Astrocyte (in vitro differentiated cells and primary cell): ENCODE measurements at regions not wholly inside any gene's neighbourhood (a gene's known extent, or its start where the extent isn't known, plus 50 kb on each side); places are given as distances from the start of the nearest gene placed in this dataset.

Experiments used
- DNase-seq: peaks from one replicate; pipeline ENCODE4 v3.0.0-alpha.2; 2010; ENCODE audit warnings: low read depth
- FAIRE-seq: peaks from 2 replicates; lab custom pipeline; 2011; peaks lifted over from hg19 to GRCh38; lab: Jason Lieb, UNC
- H2AFZ ChIP-seq: 2 replicates; pipeline ENCODE4 v1.6.0; 2012; ENCODE audit warnings: low read depth, low read length, inconsistent platforms
- H3K27ac ChIP-seq: 2 replicates; pipeline ENCODE4 v1.5.1; 2011; ENCODE audit warnings: low read depth, low read length, inconsistent platforms
- H3K27me3 ChIP-seq: 2 replicates; pipeline ENCODE4 v1.6.0; 2011; ENCODE audit warnings: low read length, inconsistent platforms; ENCODE audit not compliant: insufficient read depth
- H3K36me3 ChIP-seq: 2 replicates; pipeline ENCODE4 v1.5.1; 2011; ENCODE audit warnings: low read length, inconsistent platforms; ENCODE audit not compliant: insufficient read depth
- H3K4me1 ChIP-seq: 2 replicates; pipeline ENCODE4 v1.5.1; 2011; ENCODE audit warnings: low read length, inconsistent platforms; ENCODE audit not compliant: insufficient read depth
- H3K4me2 ChIP-seq: 2 replicates; pipeline ENCODE4 v1.6.0; 2012; ENCODE audit warnings: low read length, inconsistent platforms
- H3K4me3 ChIP-seq: 2 replicates; pipeline ENCODE4 v1.5.1; 2011; ENCODE audit warnings: low read depth, mild to moderate bottlenecking, low read length, inconsistent platforms; ENCODE audit not compliant: insufficient read depth
- H3K79me2 ChIP-seq: 2 replicates; pipeline ENCODE4 v1.6.0; 2012; ENCODE audit warnings: mild to moderate bottlenecking, low read length, inconsistent platforms; ENCODE audit not compliant: insufficient read depth
- H3K9ac ChIP-seq: 2 replicates; pipeline ENCODE4 v1.6.0; 2012; ENCODE audit warnings: mild to moderate bottlenecking, low read length, inconsistent platforms
- H3K9me3 ChIP-seq: 2 replicates; pipeline ENCODE4 v1.5.1; 2012; ENCODE audit warnings: low read depth, mild to moderate bottlenecking, low read length, inconsistent platforms; ENCODE audit not compliant: insufficient read depth
- H4K20me1 ChIP-seq: 2 replicates; pipeline ENCODE4 v1.6.0; 2012; ENCODE audit warnings: low read length, inconsistent platforms; ENCODE audit not compliant: insufficient read depth
- H3K27ac Mint-ChIP-seq: one replicate; pipeline ENCODE4 v1.8.0; 2021; ENCODE audit warnings: mild to moderate bottlenecking, mixed read lengths; ENCODE audit not compliant: unreplicated experiment
- H3K27me3 Mint-ChIP-seq: one replicate; pipeline ENCODE4 v1.8.0; 2021; ENCODE audit warnings: low read depth, mixed read lengths; ENCODE audit not compliant: unreplicated experiment
- H3K36me3 Mint-ChIP-seq: one replicate; pipeline ENCODE4 v1.8.0; 2021; ENCODE audit warnings: low read depth, mixed read lengths; ENCODE audit not compliant: unreplicated experiment
- H3K4me1 Mint-ChIP-seq: one replicate; pipeline ENCODE4 v1.8.0; 2021; ENCODE audit warnings: low read depth, mixed read lengths; ENCODE audit not compliant: unreplicated experiment
- H3K4me3 Mint-ChIP-seq: one replicate; pipeline ENCODE4 v1.8.0; 2021; ENCODE audit warnings: mild to moderate bottlenecking, moderate library complexity, mixed read lengths; ENCODE audit not compliant: unreplicated experiment
- H3K9me3 Mint-ChIP-seq: one replicate; pipeline ENCODE4 v1.8.0; 2021; ENCODE audit warnings: mild to moderate bottlenecking, mixed read lengths; ENCODE audit not compliant: unreplicated experiment
- EZH2 ChIP-seq: IDR thresholded peaks from 2 replicates; pipeline ENCODE4 v1.6.1; 2012; ENCODE audit warnings: mild to moderate bottlenecking, low read length, inconsistent platforms; ENCODE audit not compliant: insufficient read depth
- TF ChIP-seq, protein P1 (sequence below): IDR thresholded peaks from 2 replicates; pipeline ENCODE4 v1.5.1; 2011; ENCODE audit warnings: low read depth, mild to moderate bottlenecking, inconsistent platforms, low read length, moderate library complexity; ENCODE audit not compliant: insufficient read depth

GRCh38 chr20:50408526-50409364, 101.4 kb upstream of the PTPN1 start:
- H3K27ac ChIP-seq = no peak overlapping the region
- H4K20me1 ChIP-seq = no peaks in the 10 kb centered on the region
- no peak overlapping the region for H3K4me3 ChIP-seq
- no peak overlapping the region for H3K4me2 ChIP-seq
- peaks cover 2% of the 10 kb centered on the region for H3K4me1 Mint-ChIP-seq
- H2AFZ ChIP-seq = no peak overlapping the region
- H3K4me1 ChIP-seq = no peaks in the 10 kb centered on the region
- peaks cover 3% of the 10 kb centered on the region for H3K36me3 Mint-ChIP-seq
- H3K27me3 Mint-ChIP-seq = peaks cover 50% of the 10 kb centered on the region
- H3K79me2 ChIP-seq = no peaks in the 10 kb centered on the region
- no peak for DNase-seq
- H3K9me3 ChIP-seq = peaks cover 2% of the 10 kb centered on the region
- H3K27ac Mint-ChIP-seq = no peak overlapping the region
- H3K9ac ChIP-seq = no peak overlapping the region
- no peak overlapping the region for H3K4me3 Mint-ChIP-seq
- TF ChIP-seq, protein P1, sequence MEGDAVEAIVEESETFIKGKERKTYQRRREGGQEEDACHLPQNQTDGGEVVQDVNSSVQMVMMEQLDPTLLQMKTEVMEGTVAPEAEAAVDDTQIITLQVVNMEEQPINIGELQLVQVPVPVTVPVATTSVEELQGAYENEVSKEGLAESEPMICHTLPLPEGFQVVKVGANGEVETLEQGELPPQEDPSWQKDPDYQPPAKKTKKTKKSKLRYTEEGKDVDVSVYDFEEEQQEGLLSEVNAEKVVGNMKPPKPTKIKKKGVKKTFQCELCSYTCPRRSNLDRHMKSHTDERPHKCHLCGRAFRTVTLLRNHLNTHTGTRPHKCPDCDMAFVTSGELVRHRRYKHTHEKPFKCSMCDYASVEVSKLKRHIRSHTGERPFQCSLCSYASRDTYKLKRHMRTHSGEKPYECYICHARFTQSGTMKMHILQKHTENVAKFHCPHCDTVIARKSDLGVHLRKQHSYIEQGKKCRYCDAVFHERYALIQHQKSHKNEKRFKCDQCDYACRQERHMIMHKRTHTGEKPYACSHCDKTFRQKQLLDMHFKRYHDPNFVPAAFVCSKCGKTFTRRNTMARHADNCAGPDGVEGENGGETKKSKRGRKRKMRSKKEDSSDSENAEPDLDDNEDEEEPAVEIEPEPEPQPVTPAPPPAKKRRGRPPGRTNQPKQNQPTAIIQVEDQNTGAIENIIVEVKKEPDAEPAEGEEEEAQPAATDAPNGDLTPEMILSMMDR = no peak
- no peak for TF ChIP-seq EZH2
- H3K36me3 ChIP-seq = no peaks in the 10 kb centered on the region
- FAIRE-seq = no peak
- peaks cover 16% of the 10 kb centered on the region for H3K27me3 ChIP-seq
- H3K9me3 Mint-ChIP-seq = peaks cover 11% of the 10 kb centered on the region

- Histone ChIP-seq H3K79me2 (no peaks in the 10 kb centered on the region), H3K4me3 (no peak overlapping the region), H3K4me1 (no peaks in the 10 kb centered on the region), H3K4me2 (no peak overlapping the region), H3K9ac (no peak overlapping the region), H2AFZ (no peak overlapping the region), H3K27me3 (peaks cover 10% of the 10 kb centered on the region), H3K36me3 (no peaks in the 10 kb centered on the region), H4K20me1 (no peaks in the 10 kb centered on the region), H3K27ac (no peak overlapping the region), H3K9me3 (peaks cover 2% of the 10 kb centered on the region)
- H3K4me3 Mint-ChIP-seq = no peak overlapping the region
- peaks cover 43% of the 10 kb centered on the region for H3K27me3 Mint-ChIP-seq
- H3K36me3 Mint-ChIP-seq = peaks cover 3% of the 10 kb centered on the region
- no peak for DNase-seq
- no peak for TF ChIP-seq EZH2
- TF ChIP-seq, protein P1 = no peak
- H3K27ac Mint-ChIP-seq = no peak overlapping the region
- no peaks in the 10 kb centered on the region for H3K4me1 Mint-ChIP-seq
- H3K9me3 Mint-ChIP-seq = peaks cover 11% of the 10 kb centered on the region
- no peak for FAIRE-seq
Measured at GRCh38 chr20:50409495-50409894, 100.7 kb upstream of the PTPN1 start.

GRCh38 chr20:50410343-50410742, 99.8 kb upstream of the PTPN1 start:
- H3K4me2 ChIP-seq = no peak overlapping the region
- Mint-ChIP-seq H3K4me3 (no peak overlapping the region), H3K27ac (no peak overlapping the region), H3K4me1 (no peaks in the 10 kb centered on the region), H3K27me3 (peaks cover 35% of the 10 kb centered on the region), H3K9me3 (peaks cover 9% of the 10 kb centered on the region), H3K36me3 (peaks cover 3% of the 10 kb centered on the region)
- H3K36me3 ChIP-seq = no peaks in the 10 kb centered on the region
- peaks cover 2% of the 10 kb centered on the region for H3K4me1 ChIP-seq
- no peak overlapping the region for H3K9ac ChIP-seq
- FAIRE-seq (no peak), DNase-seq (no peak)
- TF ChIP-seq, protein P1 = no peak
- TF ChIP-seq EZH2 = no peak
- H3K27me3 ChIP-seq = peaks cover 3% of the 10 kb centered on the region
- peaks cover 2% of the 10 kb centered on the region for H3K9me3 ChIP-seq
- no peak overlapping the region for H2AFZ ChIP-seq
- no peak overlapping the region for H3K27ac ChIP-seq
- H3K4me3 ChIP-seq = no peak overlapping the region
- no peaks in the 10 kb centered on the region for H3K79me2 ChIP-seq
- no peaks in the 10 kb centered on the region for H4K20me1 ChIP-seq
